WTC11 (cell line): ENCODE measurements at regions not wholly inside any gene's neighbourhood (a gene's known extent, or its start where the extent isn't known, plus 50 kb on each side); places are given as distances from the start of the nearest gene placed in this dataset.

Source experiments
- ATAC-seq: fragments of 200-7000 bp; cut with Tn5 transposase; 2 replicates; pipeline ENCODE4 v1.10.0; 2021; ENCODE audit warnings: mild to moderate bottlenecking, moderate library complexity
- CTCF ChIA-PET: fragments of 300-600 bp; sonication (Branson Sonifier 250); formaldehyde crosslinking; loops from one replicate; lab custom pipeline; 2021; ENCODE audit warnings: antibody characterized with exemption; lab: Charles Lee
- POLR2A ChIA-PET: fragments of 350-600 bp; sonication (Branson Sonifier 250); formaldehyde crosslinking; loops from one replicate; lab custom pipeline; 2021; ENCODE audit warnings: antibody characterized with exemption; lab: Charles Lee
- DNase-seq: peaks from one replicate; pipeline ENCODE4 v3.0.0; 2021; ENCODE audit warnings: low spot score
- H3K27ac Mint-ChIP-seq: 2 replicates; pipeline ENCODE4 v1.8.0; 2021; ENCODE audit warnings: mixed read lengths
- H3K27me3 Mint-ChIP-seq: 2 replicates; pipeline ENCODE4 v1.8.0; 2021; ENCODE audit warnings: low read depth, mild to moderate bottlenecking, moderate library complexity, mixed read lengths
- H3K36me3 Mint-ChIP-seq: 2 replicates; pipeline ENCODE4 v1.8.0; 2021; ENCODE audit warnings: mixed read lengths
- H3K4me1 Mint-ChIP-seq: 2 replicates; pipeline ENCODE4 v1.8.0; 2022; ENCODE audit warnings: mixed read lengths
- H3K4me3 Mint-ChIP-seq: 2 replicates; pipeline ENCODE4 v1.8.0; 2021; ENCODE audit warnings: mild to moderate bottlenecking, moderate library complexity, mixed read lengths
- H3K9me3 Mint-ChIP-seq: 2 replicates; pipeline ENCODE4 v1.8.0; 2021; ENCODE audit warnings: mixed read lengths
- EMX1 ChIP-seq: fragments of 250-450 bp; sonication (Bioruptor Pico); IDR thresholded peaks from 2 replicates; pipeline ENCODE4 v1.8.0; 2021; ENCODE audit warnings: mild to moderate bottlenecking
- ETV6 ChIP-seq: sonication (generic); formaldehyde crosslinking; IDR thresholded peaks from 2 replicates; pipeline ENCODE4 v1.8.1; 2022; ENCODE audit warnings: mild to moderate bottlenecking, missing genetic modification reagents
- FOXP4 ChIP-seq: sonication (generic); formaldehyde crosslinking; IDR thresholded peaks from 2 replicates; pipeline ENCODE4 v1.8.0; 2022; ENCODE audit warnings: mild to moderate bottlenecking, missing genetic modification reagents
- GABPB1 ChIP-seq: sonication (generic); formaldehyde crosslinking; IDR thresholded peaks from 2 replicates; pipeline ENCODE4 v1.8.1; 2023; ENCODE audit warnings: mild to moderate bottlenecking, missing genetic modification reagents
- IRF1 ChIP-seq: sonication (generic); formaldehyde crosslinking; IDR thresholded peaks from 2 replicates; pipeline ENCODE4 v1.8.0; 2023; ENCODE audit warnings: missing genetic modification reagents
- JUN ChIP-seq: sonication (generic); formaldehyde crosslinking; IDR thresholded peaks from 2 replicates; pipeline ENCODE4 v1.8.0; 2023; ENCODE audit warnings: mild to moderate bottlenecking, missing genetic modification reagents
- MXD4 ChIP-seq: fragments of 250-450 bp; sonication (Bioruptor Pico); IDR thresholded peaks from 2 replicates; pipeline ENCODE4 v1.8.0; 2021; ENCODE audit warnings: mild to moderate bottlenecking, moderate library complexity, borderline replicate concordance
- RORB ChIP-seq: fragments of 250-450 bp; sonication (Bioruptor Pico); IDR thresholded peaks from 2 replicates; pipeline ENCODE4 v1.9.0; 2021; ENCODE audit warnings: mild to moderate bottlenecking
- SP1 ChIP-seq: sonication (generic); formaldehyde crosslinking; conservative IDR thresholded peaks from 2 replicates; pipeline ENCODE4 v1.8.1; 2022; ENCODE audit warnings: missing genetic modification reagents
- TCF7 ChIP-seq: sonication (generic); formaldehyde crosslinking; IDR thresholded peaks from 2 replicates; pipeline ENCODE4 v1.8.0; 2022; ENCODE audit warnings: mild to moderate bottlenecking, low read depth, missing genetic modification reagents, moderate library complexity
- ZNF121 ChIP-seq: sonication (generic); formaldehyde crosslinking; IDR thresholded peaks from 2 replicates; pipeline ENCODE4 v1.8.0; 2023; ENCODE audit warnings: missing genetic modification reagents
- ZNF138 ChIP-seq: sonication (generic); formaldehyde crosslinking; conservative IDR thresholded peaks from 2 replicates; pipeline ENCODE4 v1.8.1; 2022; ENCODE audit warnings: mild to moderate bottlenecking, moderate library complexity, missing genetic modification reagents
- ZNF263 ChIP-seq: sonication (generic); formaldehyde crosslinking; IDR thresholded peaks from 2 replicates; pipeline ENCODE4 v1.8.1; 2022; ENCODE audit warnings: low read depth, mild to moderate bottlenecking, moderate library complexity, missing genetic modification reagents
- ZNF317 ChIP-seq: sonication (generic); formaldehyde crosslinking; IDR thresholded peaks from 2 replicates; pipeline ENCODE4 v1.8.1; 2023; ENCODE audit warnings: low read depth, mild to moderate bottlenecking, moderate library complexity, missing genetic modification reagents, borderline replicate concordance
- ZNF416 ChIP-seq: fragments of 250-450 bp; sonication (Bioruptor Pico); IDR thresholded peaks from 2 replicates; pipeline ENCODE4 v1.9.0; 2021; ENCODE audit warnings: mild to moderate bottlenecking, inconsistent platforms
- ZNF671 ChIP-seq: fragments of 250-450 bp; sonication (Bioruptor Pico); IDR thresholded peaks from 2 replicates; pipeline ENCODE4 v1.8.0; 2021; ENCODE audit warnings: mild to moderate bottlenecking
- TF ChIP-seq, protein P1 (sequence below): sonication (generic); formaldehyde crosslinking; IDR thresholded peaks from 2 replicates; pipeline ENCODE4 v1.8.0; 2022; ENCODE audit warnings: mild to moderate bottlenecking, missing genetic modification reagents
- TF ChIP-seq, protein P2 (sequence below): fragments of 200-600 bp; IDR thresholded peaks from 2 replicates; pipeline ENCODE4 v1.8.0; 2022; ENCODE audit warnings: antibody characterized with exemption
- TF ChIP-seq, protein P3 (sequence below): sonication (generic); formaldehyde crosslinking; IDR thresholded peaks from 2 replicates; pipeline ENCODE4 v1.8.1; 2022; ENCODE audit warnings: low read depth, missing genetic modification reagents, borderline replicate concordance
- TF ChIP-seq, protein P4 (sequence below): sonication (generic); formaldehyde crosslinking; IDR thresholded peaks from 2 replicates; pipeline ENCODE4 v1.8.1; 2023; ENCODE audit warnings: mild to moderate bottlenecking, moderate library complexity, missing genetic modification reagents
- TF ChIP-seq, protein P5 (sequence below): sonication (generic); formaldehyde crosslinking; IDR thresholded peaks from 2 replicates; pipeline ENCODE4 v1.8.1; 2023; ENCODE audit warnings: mild to moderate bottlenecking, missing genetic modification reagents, moderate library complexity

- no peak for TF ChIP-seq SP1 (CRISPR knock-in tag)
- TF ChIP-seq, protein P1, sequence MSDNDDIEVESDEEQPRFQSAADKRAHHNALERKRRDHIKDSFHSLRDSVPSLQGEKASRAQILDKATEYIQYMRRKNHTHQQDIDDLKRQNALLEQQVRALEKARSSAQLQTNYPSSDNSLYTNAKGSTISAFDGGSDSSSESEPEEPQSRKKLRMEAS (CRISPR knock-in tag), result no peak
- no peak for TF ChIP-seq GABPB1 (CRISPR knock-in tag)
- no peak for TF ChIP-seq IRF1 (CRISPR knock-in tag)
- peaks cover 4% of the 10 kb centered on the region; the same call in 1 of the 2 replicates for H3K36me3 Mint-ChIP-seq
- DNase-seq (no peak), ATAC-seq (no peak)
- no peaks in the 10 kb centered on the region for H3K4me1 Mint-ChIP-seq
- ChIA-PET CTCF (no interaction called here), POLR2A (no interaction called here)
- no peaks in the 10 kb centered on the region for H3K27me3 Mint-ChIP-seq
- H3K4me3 Mint-ChIP-seq, result no peak overlapping the region
- no peak overlapping the region for H3K27ac Mint-ChIP-seq
- H3K9me3 Mint-ChIP-seq, result 0 out of 2 replicates have a peak, but pooled peaks cover 6% of the 10 kb centered on the region
Measured at GRCh38 chr10:36068542-36068941, 426.4 kb upstream of the FZD8 start.

GRCh38 chr10:36067748-36068147 is 425.7 kb upstream of the FZD8 start:
- Mint-ChIP-seq H3K9me3 (0 out of 2 replicates have a peak, but pooled peaks cover 6% of the 10 kb centered on the region), H3K4me1 (no peaks in the 10 kb centered on the region), H3K4me3 (no peak overlapping the region)
- POLR2A ChIA-PET, result no interaction called here
- TF ChIP-seq, protein P2, sequence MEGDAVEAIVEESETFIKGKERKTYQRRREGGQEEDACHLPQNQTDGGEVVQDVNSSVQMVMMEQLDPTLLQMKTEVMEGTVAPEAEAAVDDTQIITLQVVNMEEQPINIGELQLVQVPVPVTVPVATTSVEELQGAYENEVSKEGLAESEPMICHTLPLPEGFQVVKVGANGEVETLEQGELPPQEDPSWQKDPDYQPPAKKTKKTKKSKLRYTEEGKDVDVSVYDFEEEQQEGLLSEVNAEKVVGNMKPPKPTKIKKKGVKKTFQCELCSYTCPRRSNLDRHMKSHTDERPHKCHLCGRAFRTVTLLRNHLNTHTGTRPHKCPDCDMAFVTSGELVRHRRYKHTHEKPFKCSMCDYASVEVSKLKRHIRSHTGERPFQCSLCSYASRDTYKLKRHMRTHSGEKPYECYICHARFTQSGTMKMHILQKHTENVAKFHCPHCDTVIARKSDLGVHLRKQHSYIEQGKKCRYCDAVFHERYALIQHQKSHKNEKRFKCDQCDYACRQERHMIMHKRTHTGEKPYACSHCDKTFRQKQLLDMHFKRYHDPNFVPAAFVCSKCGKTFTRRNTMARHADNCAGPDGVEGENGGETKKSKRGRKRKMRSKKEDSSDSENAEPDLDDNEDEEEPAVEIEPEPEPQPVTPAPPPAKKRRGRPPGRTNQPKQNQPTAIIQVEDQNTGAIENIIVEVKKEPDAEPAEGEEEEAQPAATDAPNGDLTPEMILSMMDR, result no peak
- TF ChIP-seq ETV6 (CRISPR knock-in tag), result no peak
- TF ChIP-seq TCF7, result no peak
- TF ChIP-seq, protein P3, sequence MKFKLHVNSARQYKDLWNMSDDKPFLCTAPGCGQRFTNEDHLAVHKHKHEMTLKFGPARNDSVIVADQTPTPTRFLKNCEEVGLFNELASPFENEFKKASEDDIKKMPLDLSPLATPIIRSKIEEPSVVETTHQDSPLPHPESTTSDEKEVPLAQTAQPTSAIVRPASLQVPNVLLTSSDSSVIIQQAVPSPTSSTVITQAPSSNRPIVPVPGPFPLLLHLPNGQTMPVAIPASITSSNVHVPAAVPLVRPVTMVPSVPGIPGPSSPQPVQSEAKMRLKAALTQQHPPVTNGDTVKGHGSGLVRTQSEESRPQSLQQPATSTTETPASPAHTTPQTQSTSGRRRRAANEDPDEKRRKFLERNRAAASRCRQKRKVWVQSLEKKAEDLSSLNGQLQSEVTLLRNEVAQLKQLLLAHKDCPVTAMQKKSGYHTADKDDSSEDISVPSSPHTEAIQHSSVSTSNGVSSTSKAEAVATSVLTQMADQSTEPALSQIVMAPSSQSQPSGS (CRISPR knock-in tag), result no peak
- TF ChIP-seq, all 79 proteins: peak for 0
- no peak overlapping the region for H3K27ac Mint-ChIP-seq
- CTCF ChIA-PET, result no interaction called here
- DNase-seq (no peak), ATAC-seq (no peak)
- H3K27me3 Mint-ChIP-seq, result no peaks in the 10 kb centered on the region
- H3K36me3 Mint-ChIP-seq, result peaks cover 4% of the 10 kb centered on the region; the same call in 1 of the 2 replicates

GRCh38 chr10:36066850-36067249 is 424.8 kb upstream of the FZD8 start:
- Mint-ChIP-seq H3K27ac (no peak overlapping the region), H3K4me1 (no peaks in the 10 kb centered on the region)
- TF ChIP-seq ZNF121 (CRISPR knock-in tag) (no peak), ZNF416 (CRISPR knock-in tag) (no peak), ZNF317 (CRISPR knock-in tag) (no peak), GABPB1 (CRISPR knock-in tag) (no peak), JUN (CRISPR knock-in tag) (no peak), MXD4 (CRISPR knock-in tag) (no peak), IRF1 (CRISPR knock-in tag) (no peak), ZNF138 (CRISPR knock-in tag) (no peak), RORB (no peak), ZNF263 (CRISPR knock-in tag) (no peak), FOXP4 (no peak), ZNF671 (CRISPR knock-in tag) (no peak), EMX1 (CRISPR knock-in tag) (no peak)
- TF ChIP-seq, protein P4, sequence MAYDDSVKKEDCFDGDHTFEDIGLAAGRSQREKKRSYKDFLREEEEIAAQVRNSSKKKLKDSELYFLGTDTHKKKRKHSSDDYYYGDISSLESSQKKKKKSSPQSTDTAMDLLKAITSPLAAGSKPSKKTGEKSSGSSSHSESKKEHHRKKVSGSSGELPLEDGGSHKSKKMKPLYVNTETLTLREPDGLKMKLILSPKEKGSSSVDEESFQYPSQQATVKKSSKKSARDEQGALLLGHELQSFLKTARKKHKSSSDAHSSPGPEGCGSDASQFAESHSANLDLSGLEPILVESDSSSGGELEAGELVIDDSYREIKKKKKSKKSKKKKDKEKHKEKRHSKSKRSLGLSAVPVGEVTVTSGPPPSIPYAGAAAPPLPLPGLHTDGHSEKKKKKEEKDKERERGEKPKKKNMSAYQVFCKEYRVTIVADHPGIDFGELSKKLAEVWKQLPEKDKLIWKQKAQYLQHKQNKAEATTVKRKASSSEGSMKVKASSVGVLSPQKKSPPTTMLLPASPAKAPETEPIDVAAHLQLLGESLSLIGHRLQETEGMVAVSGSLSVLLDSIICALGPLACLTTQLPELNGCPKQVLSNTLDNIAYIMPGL (CRISPR knock-in tag), result no peak
- TF ChIP-seq, protein P5, sequence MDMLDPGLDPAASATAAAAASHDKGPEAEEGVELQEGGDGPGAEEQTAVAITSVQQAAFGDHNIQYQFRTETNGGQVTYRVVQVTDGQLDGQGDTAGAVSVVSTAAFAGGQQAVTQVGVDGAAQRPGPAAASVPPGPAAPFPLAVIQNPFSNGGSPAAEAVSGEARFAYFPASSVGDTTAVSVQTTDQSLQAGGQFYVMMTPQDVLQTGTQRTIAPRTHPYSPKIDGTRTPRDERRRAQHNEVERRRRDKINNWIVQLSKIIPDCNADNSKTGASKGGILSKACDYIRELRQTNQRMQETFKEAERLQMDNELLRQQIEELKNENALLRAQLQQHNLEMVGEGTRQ (CRISPR knock-in tag), result no peak
- TF ChIP-seq, all 79 proteins: peak for 0
- ChIA-PET CTCF (no interaction called here), POLR2A (interaction anchor here (1.0 kb wide), 1 partner anchor 38 kb away, joined by 3 read pairs; no protein-coding TSS in a partner anchor)
- no peak overlapping the region for H3K4me3 Mint-ChIP-seq
- DNase-seq, result no peak
- H3K36me3 Mint-ChIP-seq, result peaks cover 4% of the 10 kb centered on the region; the same call in 1 of the 2 replicates
- H3K9me3 Mint-ChIP-seq, result 0 out of 2 replicates have a peak, but pooled peaks cover 6% of the 10 kb centered on the region
- ATAC-seq, result no peak
- H3K27me3 Mint-ChIP-seq, result no peaks in the 10 kb centered on the region
